Loucy (cell line): ENCODE measurements at regions not wholly inside any gene's neighbourhood (a gene's known extent, or its start where the extent isn't known, plus 50 kb on each side); places are given as distances from the start of the nearest gene placed in this dataset.

ENCODE experiments used
- EZH2phosphoT487 ChIP-seq: fragments of 200-600 bp; IDR thresholded peaks from 2 replicates; pipeline ENCODE4 v1.6.1; 2018; ENCODE audit warnings: antibody characterized with exemption, mild to moderate bottlenecking, moderate library complexity, borderline replicate concordance
- TF ChIP-seq, protein P1 (sequence below): fragments of 200-600 bp; sonication (generic); conservative IDR thresholded peaks from 2 replicates; pipeline ENCODE4 v1.5.1; 2014; ENCODE audit warnings: mild to moderate bottlenecking, antibody characterized with exemption, low read length

DNA sequence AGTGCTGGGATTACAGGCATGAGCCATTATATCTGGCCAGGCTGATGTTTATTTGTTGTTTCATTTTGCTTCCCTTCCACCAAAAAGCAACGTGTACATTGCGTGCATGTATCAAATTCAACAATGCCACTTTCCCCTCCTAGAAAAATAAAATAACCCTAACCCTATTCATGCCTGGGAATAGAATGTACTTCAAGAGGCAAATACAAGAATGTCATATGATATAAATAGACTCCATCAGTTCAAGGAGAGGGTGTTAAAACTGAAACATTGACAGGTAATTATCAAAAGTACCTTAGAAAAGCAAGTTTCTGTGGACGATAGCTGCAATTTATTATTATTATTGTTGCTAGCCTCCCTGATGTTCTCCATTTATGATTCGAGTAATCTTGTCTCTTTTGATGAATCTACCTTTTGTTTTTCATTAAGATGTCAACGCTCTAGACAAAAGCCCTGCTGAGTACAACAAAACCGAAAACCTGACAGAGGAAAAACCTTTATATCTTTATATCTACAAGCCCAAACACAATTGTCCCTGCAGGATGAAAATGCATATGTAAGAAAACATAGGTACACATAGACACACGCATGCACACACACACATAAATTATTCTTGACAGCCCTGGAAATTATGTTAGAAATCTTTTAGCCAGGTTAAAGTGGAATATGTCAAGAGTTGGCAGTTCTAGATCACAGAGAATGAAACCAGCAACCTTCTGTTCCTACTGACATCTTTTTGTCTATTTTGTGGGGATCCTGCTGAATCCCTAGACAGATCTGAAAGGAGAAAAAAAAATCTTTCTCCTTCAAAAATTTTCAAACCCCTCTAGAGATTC lies 98.9 kb downstream of the BTG1 start:
- TF ChIP-seq, protein P1, sequence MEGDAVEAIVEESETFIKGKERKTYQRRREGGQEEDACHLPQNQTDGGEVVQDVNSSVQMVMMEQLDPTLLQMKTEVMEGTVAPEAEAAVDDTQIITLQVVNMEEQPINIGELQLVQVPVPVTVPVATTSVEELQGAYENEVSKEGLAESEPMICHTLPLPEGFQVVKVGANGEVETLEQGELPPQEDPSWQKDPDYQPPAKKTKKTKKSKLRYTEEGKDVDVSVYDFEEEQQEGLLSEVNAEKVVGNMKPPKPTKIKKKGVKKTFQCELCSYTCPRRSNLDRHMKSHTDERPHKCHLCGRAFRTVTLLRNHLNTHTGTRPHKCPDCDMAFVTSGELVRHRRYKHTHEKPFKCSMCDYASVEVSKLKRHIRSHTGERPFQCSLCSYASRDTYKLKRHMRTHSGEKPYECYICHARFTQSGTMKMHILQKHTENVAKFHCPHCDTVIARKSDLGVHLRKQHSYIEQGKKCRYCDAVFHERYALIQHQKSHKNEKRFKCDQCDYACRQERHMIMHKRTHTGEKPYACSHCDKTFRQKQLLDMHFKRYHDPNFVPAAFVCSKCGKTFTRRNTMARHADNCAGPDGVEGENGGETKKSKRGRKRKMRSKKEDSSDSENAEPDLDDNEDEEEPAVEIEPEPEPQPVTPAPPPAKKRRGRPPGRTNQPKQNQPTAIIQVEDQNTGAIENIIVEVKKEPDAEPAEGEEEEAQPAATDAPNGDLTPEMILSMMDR = no peak
- no peak for TF ChIP-seq EZH2phosphoT487
